A549 (cell line): ENCODE measurements at regions not wholly inside any gene's neighbourhood (a gene's known extent, or its start where the extent isn't known, plus 50 kb on each side); places are given as distances from the start of the nearest gene placed in this dataset.

ENCODE experiments used
- ATAC-seq, 2 experiments: fragments of 200-7000 bp in 1 of 2; fragments of >200 bp in 1 of 2; cut with Nextera tagmentation in 1 of 2; cut with Tn5 transposase in 1 of 2; 3 replicates each; pipeline versions ENCODE4 v1.8.0 to v1.9.1; 2018 to 2020; ENCODE audit warnings: mild to moderate bottlenecking in 1 of 2, moderate library complexity in 1 of 2
- CTCF ChIA-PET: fragments of 300-600 bp; sonication (Branson Sonifier 250); formaldehyde crosslinking; extraction: SDS; loops from one replicate; lab custom pipeline; 2021; ENCODE audit warnings: antibody characterized with exemption, inconsistent platforms; lab: Yijun Ruan, JAX
- POLR2A ChIA-PET: fragments of 350-600 bp; formaldehyde crosslinking; extraction: SDS; loops from one replicate; lab custom pipeline; 2021; ENCODE audit warnings: antibody characterized with exemption, inconsistent platforms; lab: Yijun Ruan, JAX
- DNase-seq, 2 experiments: peaks; one replicate each; pipeline versions ENCODE4 v3.0.0 to v3.0.0-alpha.2; 2011 to 2016; ENCODE audit warnings: low read depth in 1 of 2, low spot score in 1 of 2
- FAIRE-seq: peaks from 2 replicates; lab custom pipeline; 2011; peaks lifted over from hg19 to GRCh38; lab: Jason Lieb, UNC
- H3K27ac ChIP-seq, 2 experiments: fragments of >200 bp; sonication (Bioruptor Twin); formaldehyde crosslinking; 3 replicates each; pipeline ENCODE4 v1.5.1; 2016 to 2017
- H3K4me1 ChIP-seq: fragments of >200 bp; sonication (Bioruptor Twin); formaldehyde crosslinking; 3 replicates; pipeline ENCODE4 v1.6.1; 2016
- H3K4me2 ChIP-seq: fragments of >200 bp; sonication (Bioruptor Twin); formaldehyde crosslinking; 3 replicates; pipeline ENCODE4 v1.6.1; 2016
- H3K4me3 ChIP-seq: fragments of >200 bp; sonication (Bioruptor Twin); formaldehyde crosslinking; 3 replicates; pipeline ENCODE4 v1.5.1; 2016
- H3K9me3 ChIP-seq: fragments of >200 bp; sonication (Bioruptor Twin); formaldehyde crosslinking; 3 replicates; pipeline ENCODE4 v1.6.1; 2016
- ATOH8 ChIP-seq: fragments of 250-450 bp; sonication (Bioruptor Pico); IDR thresholded peaks from 2 replicates; pipeline ENCODE4 v1.5.0; 2020; ENCODE audit warnings: low read depth, mild to moderate bottlenecking, moderate library complexity
- BCL3 ChIP-seq: fragments of >200 bp; sonication (Bioruptor Twin); formaldehyde crosslinking; IDR thresholded peaks from 3 replicates; pipeline ENCODE4 v1.6.1; 2016
- CBX2 ChIP-seq: fragments of 200-600 bp; sonication (generic); IDR thresholded peaks from 2 replicates; pipeline ENCODE4 v1.6.1; 2016; ENCODE audit warnings: low read depth, mild to moderate bottlenecking, borderline replicate concordance
- CTCF ChIP-seq: fragments of >200 bp; sonication (Bioruptor Twin); formaldehyde crosslinking; IDR thresholded peaks from 3 replicates; pipeline ENCODE4 v1.5.1; 2016
- EHMT2 ChIP-seq: fragments of 200-600 bp; sonication (generic); IDR thresholded peaks from 2 replicates; pipeline ENCODE4 v1.6.1; 2016; ENCODE audit warnings: antibody characterized with exemption, low read depth, mild to moderate bottlenecking, moderate library complexity
- EP300 ChIP-seq, 2 experiments: fragments of >200 bp; sonication (Bioruptor Twin); formaldehyde crosslinking; IDR thresholded peaks; 2 replicates in 1 of 2; 3 replicates in 1 of 2; pipeline ENCODE4 v1.6.1; 2016 to 2017
- FOSL2 ChIP-seq, 2 experiments: fragments of 450-650 bp in 1 of 2; fragments of >200 bp in 1 of 2; sonication (Bioruptor Twin) in 1 of 2; formaldehyde crosslinking; IDR thresholded peaks; 2 replicates each; pipeline versions ENCODE4 v1.5.0 to v1.6.1; 2016 to 2020; ENCODE audit warnings: mild to moderate bottlenecking in 1 of 2, moderate library complexity in 1 of 2
- FOXS1 ChIP-seq: fragments of 250-450 bp; sonication (Bioruptor Pico); IDR thresholded peaks from 2 replicates; pipeline ENCODE4 v1.5.0; 2020; ENCODE audit warnings: mild to moderate bottlenecking, moderate library complexity
- GATA3 ChIP-seq: IDR thresholded peaks from 2 replicates; pipeline ENCODE4 v1.6.1; 2012; ENCODE audit warnings: borderline replicate concordance
- HDAC2 ChIP-seq: fragments of 200-600 bp; sonication (generic); IDR thresholded peaks from 2 replicates; pipeline ENCODE4 v1.6.1; 2016
- HES2 ChIP-seq: fragments of >200 bp; sonication (Bioruptor Twin); formaldehyde crosslinking; IDR thresholded peaks from 2 replicates; pipeline ENCODE4 v1.6.1; 2016
- KDM5A ChIP-seq: fragments of 200-600 bp; sonication (generic); IDR thresholded peaks from 2 replicates; pipeline ENCODE4 v1.6.1; 2016; ENCODE audit warnings: antibody characterized with exemption, mild to moderate bottlenecking
- MAZ ChIP-seq: fragments of 150-350 bp; IDR thresholded peaks from 2 replicates; pipeline ENCODE4 v1.6.1; 2014; ENCODE audit warnings: antibody characterized with exemption, low read depth, low read length, borderline replicate concordance
- NR3C1 ChIP-seq: fragments of >200 bp; sonication (Bioruptor Twin); formaldehyde crosslinking; IDR thresholded peaks from 3 replicates; pipeline ENCODE4 v1.6.1; 2017
- PBX3 ChIP-seq: IDR thresholded peaks from 2 replicates; pipeline ENCODE4 v1.6.1; 2012
- PHF8 ChIP-seq: fragments of 200-600 bp; sonication (generic); IDR thresholded peaks from 2 replicates; pipeline ENCODE4 v1.6.1; 2016; ENCODE audit warnings: low read depth, mild to moderate bottlenecking, antibody characterized with exemption, moderate library complexity, borderline replicate concordance
- SREBF2 ChIP-seq: fragments of 450-650 bp; IDR thresholded peaks from 2 replicates; pipeline ENCODE4 v1.6.1; 2014; ENCODE audit warnings: mild to moderate bottlenecking, moderate library complexity
- TFCP2L1 ChIP-seq: fragments of 250-450 bp; sonication (Bioruptor Pico); IDR thresholded peaks from 2 replicates; pipeline ENCODE4 v1.5.0; 2021; ENCODE audit warnings: mild to moderate bottlenecking
- USF2 ChIP-seq: fragments of 450-650 bp; IDR thresholded peaks from 2 replicates; pipeline ENCODE4 v1.6.1; 2014; ENCODE audit warnings: antibody characterized with exemption
- ZFP36 ChIP-seq: fragments of 450-650 bp; IDR thresholded peaks from 2 replicates; pipeline ENCODE4 v1.6.1; 2014; ENCODE audit warnings: borderline replicate concordance; ENCODE audit not compliant: partially characterized antibody
- ZNF302 ChIP-seq: fragments of 250-450 bp; sonication (Bioruptor Pico); IDR thresholded peaks from 2 replicates; pipeline ENCODE4 v1.9.0; 2021; ENCODE audit warnings: inconsistent platforms, mild to moderate bottlenecking, moderate library complexity
- WGBS: methylation state at CpG from one replicate; pipeline ENCODE4 v1.1.6; 2017; ENCODE audit errors: missing lambda C conversion rate; 5-methylcytosine and 5-hydroxymethylcytosine counted together

- POLR2A ChIA-PET: no interaction called here
- H3K27ac ChIP-seq: no peak overlapping the region
- TF ChIP-seq SREBF2 (no peak), FOXS1 (no peak), MAZ (no peak), HES2 (no peak), KDM5A (no peak), GATA3 (no peak), PHF8 (no peak), FOSL2 (IDR thresholded peaks at IDR 0.05) (no peak), FOSL2 (CRISPR knock-in tag; IDR thresholded peaks at IDR 0.05) (no peak), EHMT2 (no peak), PBX3 (no peak), CTCF (no peak)
- FAIRE-seq (no peak), DNase-seq (no peak), ATAC-seq (no peak)
- H3K4me3 ChIP-seq: no peak overlapping the region
- no peaks in the 10 kb centered on the region for H3K4me1 ChIP-seq
- no peaks in the 10 kb centered on the region for H3K9me3 ChIP-seq
- H3K4me2 ChIP-seq: no peak overlapping the region
- CTCF ChIA-PET: no interaction called here
These were observed 351.1 kb downstream of the MN1 start for GRCh38 chr22:27450448-27450847.

GRCh38 chr22:27452245-27452644 is 349.3 kb downstream of the MN1 start:
- Histone ChIP-seq H3K9me3 (no peaks in the 10 kb centered on the region), H3K4me3 (no peak overlapping the region), H3K27ac (no peak overlapping the region), H3K4me1 (peaks cover 10% of the 10 kb centered on the region)
- 67% methylated on average over 4 of the region's 4 CpGs for WGBS
- ChIA-PET CTCF (no interaction called here), POLR2A (no interaction called here)
- DNase-seq (no peak), FAIRE-seq (no peak)
- TF ChIP-seq ATOH8 (CRISPR knock-in tag): no peak
- TF ChIP-seq NR3C1: no peak
- TF ChIP-seq CBX2: no peak
- TF ChIP-seq ZNF302 (CRISPR knock-in tag): no peak
- TF ChIP-seq HDAC2: no peak
- no peak for TF ChIP-seq TFCP2L1 (CRISPR knock-in tag)
- TF ChIP-seq BCL3: no peak
- no peak for TF ChIP-seq EP300 (IDR thresholded peaks at IDR 0.05)
- no peak for TF ChIP-seq ZFP36
- TF ChIP-seq USF2: no peak
- TF ChIP-seq, all 56 proteins: peak for 0
- ATAC-seq: no peak
- H3K4me2 ChIP-seq: no peak overlapping the region
